NT2/D1 (cell line): ENCODE measurements at regions not wholly inside any gene's neighbourhood (a gene's known extent, or its start where the extent isn't known, plus 50 kb on each side); places are given as distances from the start of the nearest gene placed in this dataset.

Experiments
- YY1 ChIP-seq: IDR thresholded peaks from 2 replicates; pipeline ENCODE4 v1.6.1; 2011; ENCODE audit not compliant: insufficient read length, insufficient read depth
- ZNF274 ChIP-seq: IDR thresholded peaks from 2 replicates; pipeline ENCODE4 v1.6.1; 2011; ENCODE audit warnings: mild to moderate bottlenecking, low read depth, low read length

GRCh38 chr10:27355918-27356573 is 115.4 kb upstream of the ACBD5 start:
- TF ChIP-seq ZNF274 = no peak
- TF ChIP-seq YY1 = no peak
